Activated CD8-positive, alpha-beta memory T cell treated with anti-CD3 and anti-CD28 coated beads, Interleukin-2, amount 50 U/mL, for 24 hours (primary cell): ENCODE measurements at regions not wholly inside any gene's neighbourhood (a gene's known extent, or its start where the extent isn't known, plus 50 kb on each side); places are given as distances from the start of the nearest gene placed in this dataset.

ENCODE experiments used
- DNase-seq: peaks from one replicate; pipeline ENCODE4 v3.0.0-alpha.2; 2020; ENCODE audit errors: extremely low read depth

DNA sequence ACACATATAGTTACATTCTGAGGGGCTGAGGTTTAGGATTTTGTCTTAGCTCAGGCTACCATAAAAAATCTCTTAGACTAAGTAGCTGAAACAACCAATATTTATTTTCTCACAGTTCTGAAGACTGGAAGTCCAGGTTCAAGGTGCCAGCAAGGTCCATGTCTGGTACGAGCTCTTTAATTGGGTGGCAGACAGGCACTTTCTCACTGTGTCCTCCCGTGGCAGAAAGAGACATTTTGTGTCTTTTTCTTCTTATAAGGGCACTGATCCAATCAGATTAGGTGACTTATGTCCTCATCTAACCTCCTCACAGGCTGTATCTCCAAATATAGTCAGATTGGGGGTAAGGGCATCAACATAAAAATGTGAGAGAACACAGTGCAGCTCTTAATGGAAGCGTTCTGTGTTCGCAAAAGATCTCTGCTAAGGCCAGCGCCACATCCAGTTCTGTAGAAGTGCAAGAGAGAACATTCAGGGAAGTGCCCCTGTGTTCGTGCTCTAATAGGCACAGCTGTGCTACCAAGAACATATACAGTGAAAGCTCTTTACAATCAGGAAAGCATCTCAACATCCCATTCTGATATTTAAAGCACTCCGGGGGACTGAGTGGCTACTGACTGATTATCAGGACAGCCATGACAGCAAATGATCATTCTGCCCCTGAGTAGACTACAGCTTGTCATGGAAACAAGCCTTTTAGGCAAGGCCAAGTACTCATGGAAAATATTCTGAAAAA is 819.2 kb downstream of the LIG4 start:
- no peak for DNase-seq

DNA sequence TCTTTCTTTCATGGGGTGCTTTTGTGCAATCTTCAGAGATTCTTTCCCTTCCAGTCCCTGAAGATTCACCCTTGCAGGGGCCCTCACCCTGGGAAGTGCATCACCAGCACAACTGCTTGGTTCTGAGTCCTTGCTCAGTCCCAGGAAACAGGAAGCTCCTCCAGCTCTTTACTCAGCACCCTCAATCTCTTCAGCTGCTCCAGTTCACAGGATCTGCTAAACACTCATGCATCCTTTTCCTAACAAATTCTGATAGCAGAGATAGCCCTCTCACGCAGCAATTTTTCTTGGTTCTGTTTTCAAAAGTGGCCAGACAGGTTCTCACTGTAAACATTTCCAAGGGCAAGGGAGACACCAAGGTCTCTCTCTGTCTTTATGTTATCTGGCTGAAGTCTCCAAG is 823.1 kb downstream of the LIG4 start:
- DNase-seq = no peak

DNA sequence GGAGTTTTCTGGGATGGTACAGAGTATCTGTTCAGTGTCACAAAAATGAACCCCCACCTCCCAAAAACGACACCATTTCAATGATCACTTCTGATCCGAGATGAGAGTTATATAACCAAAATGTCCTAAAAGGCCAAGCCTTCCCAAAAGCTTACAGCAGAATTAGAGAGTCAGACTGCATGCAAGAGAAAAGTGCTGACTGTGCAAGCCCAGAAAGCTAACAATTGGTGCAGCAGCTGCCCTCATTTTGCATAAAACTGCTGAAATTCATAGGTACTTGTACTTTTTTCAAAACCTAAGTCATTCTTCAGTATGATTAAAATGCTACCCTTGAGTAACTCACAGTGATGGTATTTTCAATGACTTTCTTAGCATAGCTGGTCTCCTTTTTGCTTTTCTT is 819.6 kb upstream of the ARGLU1 start:
- no peak for DNase-seq

DNA sequence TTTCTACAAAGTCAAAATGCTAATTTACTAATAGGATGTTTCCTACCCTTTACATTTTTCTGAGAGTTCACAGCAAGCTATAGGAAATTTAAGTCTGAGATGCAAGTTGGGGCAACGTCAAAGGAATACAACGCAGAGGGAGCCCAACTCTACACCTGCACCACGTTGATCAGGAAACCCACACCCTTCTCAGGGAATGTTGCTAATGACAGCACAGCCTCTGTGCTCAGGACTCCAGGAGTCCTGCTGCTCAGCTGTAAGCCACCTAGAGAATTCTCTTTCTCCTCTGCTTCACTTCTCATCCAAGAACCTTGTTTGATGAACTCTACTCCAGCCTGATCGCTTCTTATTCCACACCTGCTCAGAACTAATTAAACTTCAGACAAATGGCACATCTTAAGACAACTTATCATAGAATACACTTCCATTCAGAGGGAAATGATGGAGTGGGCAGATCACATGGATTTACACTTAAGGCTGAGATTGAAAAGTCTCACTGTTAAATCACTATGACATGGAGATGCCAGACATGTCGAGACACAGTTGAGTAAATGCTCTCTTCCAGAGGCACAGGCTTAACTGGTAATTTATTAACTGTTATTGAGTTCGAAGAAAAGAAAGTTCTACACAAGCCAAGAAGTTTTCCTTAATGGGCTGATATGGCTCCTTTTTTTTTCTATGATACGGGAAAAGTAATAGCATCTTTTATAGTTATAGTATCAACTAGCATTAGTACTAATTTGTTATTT is 811.6 kb upstream of the ARGLU1 start:
- no peak for DNase-seq

DNA sequence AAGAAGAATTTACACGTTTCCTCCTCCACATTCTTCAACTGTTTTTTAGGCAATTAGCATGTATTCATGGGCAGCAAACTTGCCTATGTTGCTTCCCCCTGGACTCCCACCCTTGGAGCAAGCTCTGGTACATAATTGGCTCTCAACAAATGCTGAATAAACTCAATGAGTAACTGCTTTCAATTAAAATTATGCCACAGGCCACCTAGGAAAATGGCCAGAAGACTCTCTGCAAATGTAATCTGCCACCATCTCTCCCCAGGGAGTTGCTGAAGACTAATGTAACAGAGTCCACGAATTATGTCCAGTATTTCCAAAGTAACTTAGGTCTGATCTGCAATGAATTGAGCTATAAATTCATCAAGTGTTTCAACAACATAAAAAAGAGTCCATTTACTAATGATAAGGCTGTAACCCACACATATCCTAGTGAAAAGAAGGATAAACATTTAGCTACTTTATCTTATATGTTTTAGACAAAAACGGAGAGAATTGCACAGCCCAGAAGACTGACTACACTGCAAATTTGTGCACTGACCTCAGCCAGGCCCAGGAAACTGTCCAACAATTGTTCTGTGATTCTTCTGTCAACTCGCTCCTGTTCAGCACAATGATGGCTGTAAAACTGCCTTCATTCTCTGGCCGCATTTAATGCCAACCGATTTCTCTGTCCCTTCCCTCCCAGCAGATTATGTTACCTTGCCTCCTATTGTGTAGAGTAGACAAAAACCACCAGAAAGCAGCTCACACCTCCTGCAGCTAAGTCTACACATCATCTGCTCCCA is 808.6 kb upstream of the ARGLU1 start:
- DNase-seq = no peak

DNA sequence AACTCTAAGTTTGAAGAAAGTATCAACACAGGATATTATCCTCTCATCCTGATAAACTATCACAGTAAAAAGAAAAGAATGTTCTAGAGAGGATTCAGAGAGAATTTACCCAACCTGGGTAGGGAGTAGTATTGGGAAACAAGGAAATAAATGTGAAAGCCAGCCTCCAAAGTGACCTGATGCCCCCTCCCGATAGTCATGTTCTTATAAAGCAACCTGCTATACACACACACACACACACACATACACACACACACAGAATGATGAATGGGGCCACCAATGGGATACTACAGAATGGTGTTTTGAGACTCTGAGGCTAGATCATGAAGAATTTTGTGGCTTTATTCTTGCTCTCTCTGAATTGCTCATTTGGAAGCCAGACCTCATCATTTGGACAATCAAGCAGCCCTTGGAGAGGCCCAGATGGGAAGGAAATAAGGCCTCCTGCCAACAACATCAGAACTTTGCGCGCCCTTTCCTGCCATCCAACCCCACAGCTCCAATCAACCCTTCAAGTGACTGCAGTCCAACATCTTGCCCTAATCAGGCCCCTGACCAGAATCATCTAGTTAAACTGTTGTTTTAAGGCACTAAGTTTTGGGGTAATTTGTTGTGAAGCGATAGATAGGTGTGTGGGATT is 807.9 kb upstream of the ARGLU1 start:
- DNase-seq = no peak

DNA sequence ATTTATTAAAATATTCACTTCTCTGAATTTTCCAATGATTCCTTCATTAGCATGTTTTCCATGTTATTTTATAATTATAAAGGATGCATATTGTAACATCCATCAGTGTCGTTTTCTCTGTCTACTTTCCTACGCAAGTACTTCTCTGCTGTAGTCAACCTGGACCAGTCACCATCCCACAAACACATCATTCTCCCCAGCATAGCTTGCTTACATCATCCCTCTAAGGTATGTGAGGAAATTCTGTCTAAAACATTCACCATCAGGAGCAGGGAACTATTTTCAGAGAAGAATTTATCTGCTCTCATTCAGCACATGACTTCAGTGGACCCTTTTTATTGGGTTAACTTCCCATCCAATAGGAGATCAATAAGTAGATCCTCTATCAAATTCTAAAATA is 806.1 kb upstream of the ARGLU1 start:
- no peak for DNase-seq

DNA sequence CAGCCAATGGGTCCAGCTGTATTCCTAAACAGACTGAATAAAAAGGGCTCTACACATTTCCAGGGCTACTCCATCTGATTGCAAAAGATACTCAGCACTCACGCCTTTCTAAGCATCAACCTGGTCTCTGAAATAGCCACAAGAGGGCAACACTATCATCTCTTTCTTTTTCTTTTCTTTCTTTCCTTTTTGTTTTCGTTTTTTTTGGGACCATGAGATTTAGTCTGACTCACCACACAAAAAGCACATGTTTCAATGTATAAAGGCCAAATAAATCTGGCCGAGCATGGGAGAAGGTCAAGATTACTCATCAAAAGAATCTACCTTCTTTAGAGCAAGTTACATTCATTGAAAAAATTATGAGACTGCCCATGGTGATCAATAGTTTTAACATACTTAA is 805.6 kb upstream of the ARGLU1 start:
- no peak for DNase-seq

DNA sequence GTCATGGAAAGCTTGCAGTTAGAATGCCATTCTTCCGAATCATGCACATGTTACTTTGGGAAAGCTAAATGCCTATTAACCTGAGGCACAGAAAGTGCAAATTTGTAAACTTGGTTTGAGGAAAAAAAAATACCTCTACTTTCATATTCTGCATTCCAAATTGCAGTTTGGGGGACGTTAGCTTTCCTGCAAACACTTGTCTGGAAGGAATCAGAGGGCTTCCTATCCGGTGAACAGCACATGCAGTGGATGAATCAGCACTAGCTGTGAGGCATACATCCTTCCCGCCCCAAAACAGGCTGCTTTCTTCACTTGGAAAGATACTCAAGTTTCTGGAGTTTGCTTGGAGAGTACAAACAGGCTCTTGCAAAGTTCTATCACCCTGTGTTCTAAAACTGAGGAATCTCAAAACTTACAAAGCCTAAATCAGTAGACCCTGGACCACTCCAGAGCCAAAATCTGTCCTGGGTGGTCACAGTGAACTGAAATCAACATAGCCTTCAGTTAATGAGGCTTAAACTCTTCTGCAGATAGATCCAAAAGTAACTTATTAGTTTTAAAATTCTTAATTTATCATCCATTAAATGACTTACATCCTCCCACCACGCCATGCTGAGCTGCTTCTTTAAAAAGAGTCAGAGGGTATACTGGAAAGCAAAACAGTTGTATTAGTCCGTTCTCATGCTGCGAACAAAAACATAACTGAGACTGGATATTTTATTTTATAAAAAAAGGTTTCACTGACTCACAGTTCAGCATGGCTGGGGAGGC is 802.3 kb upstream of the ARGLU1 start:
- no peak for DNase-seq

DNA sequence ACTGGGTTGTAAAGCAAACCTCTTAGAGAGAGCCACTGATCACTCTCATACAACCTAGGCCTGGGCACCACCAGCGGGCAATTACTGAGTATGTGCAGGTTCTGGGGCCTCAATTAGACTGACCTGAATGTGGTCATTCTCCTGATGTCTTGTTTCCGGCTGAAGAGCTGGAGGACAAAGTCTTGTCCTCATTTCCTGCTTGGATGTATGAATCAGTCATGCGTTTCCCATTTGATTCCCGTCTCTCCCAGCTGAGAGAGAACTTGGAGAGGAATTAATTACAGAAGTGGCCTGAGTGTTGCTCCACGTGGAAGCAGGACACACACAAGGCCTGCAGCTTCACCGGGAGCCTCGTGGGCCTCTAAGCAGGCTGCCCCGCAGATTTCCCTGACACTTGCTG is 799.3 kb upstream of the ARGLU1 start:
- DNase-seq = no peak

DNA sequence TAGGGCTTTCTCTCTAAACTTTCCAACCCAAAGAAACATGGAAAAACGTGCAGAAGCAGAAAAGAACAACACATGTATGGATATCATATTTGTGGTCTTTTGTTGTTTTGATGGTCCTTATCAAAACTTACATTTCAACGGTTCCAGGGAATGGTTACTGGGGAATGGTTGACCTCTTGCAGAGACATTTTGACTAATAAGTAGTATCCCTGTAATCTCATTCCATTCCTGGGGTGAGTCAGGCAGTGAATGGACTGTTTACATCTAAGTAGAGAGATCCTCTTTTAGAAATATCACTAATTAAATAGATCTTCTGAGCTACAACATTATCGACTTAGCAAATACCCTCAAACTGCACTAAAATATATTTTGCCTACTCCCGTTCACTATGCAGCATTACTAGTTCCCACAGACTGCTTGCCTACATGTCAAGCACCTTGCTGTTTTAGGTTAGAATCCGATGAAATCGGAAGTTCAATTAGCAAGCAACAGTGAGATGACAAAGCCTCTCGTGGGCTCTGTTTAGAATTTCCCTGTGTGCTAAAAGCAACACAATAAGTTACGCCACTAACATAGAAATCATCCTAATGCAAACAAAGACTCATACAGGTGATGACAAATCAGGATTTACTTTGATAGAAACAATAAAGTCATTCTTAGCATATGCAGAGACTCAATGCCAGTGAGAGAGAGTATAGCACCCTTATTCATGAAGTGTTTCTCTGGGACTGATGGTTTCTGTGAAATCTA is 797.7 kb upstream of the ARGLU1 start:
- DNase-seq = no peak

DNA sequence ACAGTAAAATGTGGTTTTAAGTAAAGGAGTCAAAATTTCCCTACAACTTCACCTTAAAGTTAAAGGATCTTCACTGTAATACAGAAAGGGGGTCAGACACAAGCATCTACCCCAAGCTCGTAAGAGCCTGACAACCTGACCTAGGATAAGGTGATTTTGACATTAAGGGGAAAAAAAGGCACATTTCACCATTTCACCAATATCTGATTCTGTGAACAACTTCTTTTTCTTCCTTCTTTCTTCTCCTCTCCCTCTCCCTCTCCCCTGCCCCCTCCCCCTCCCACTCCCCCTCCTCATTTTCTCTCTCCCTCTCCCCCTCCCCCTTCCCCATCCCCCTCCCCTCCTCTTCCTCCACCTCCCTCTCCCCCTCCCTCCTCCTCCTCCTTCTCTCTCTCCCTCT is 796.7 kb upstream of the ARGLU1 start:
- no peak for DNase-seq

DNA sequence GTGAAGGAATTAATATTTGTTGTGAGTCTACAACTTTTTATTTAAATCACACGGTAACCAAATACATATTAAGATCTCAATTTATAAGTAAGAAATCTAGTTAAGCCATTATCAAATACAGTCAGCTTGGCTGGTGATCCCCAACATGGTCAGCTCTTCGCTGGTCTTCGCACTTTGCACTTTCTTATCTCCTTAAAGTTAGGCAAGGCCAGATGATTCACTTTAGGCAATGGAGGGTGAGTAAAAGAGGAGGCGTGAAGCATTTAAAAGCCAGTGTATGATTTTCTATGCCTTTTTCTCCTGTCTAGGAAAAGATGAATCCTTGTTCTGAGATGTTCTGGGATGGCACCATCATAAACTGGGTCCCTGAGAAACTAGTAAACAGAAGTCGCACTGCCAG is 793.7 kb upstream of the ARGLU1 start:
- DNase-seq = no peak

DNA sequence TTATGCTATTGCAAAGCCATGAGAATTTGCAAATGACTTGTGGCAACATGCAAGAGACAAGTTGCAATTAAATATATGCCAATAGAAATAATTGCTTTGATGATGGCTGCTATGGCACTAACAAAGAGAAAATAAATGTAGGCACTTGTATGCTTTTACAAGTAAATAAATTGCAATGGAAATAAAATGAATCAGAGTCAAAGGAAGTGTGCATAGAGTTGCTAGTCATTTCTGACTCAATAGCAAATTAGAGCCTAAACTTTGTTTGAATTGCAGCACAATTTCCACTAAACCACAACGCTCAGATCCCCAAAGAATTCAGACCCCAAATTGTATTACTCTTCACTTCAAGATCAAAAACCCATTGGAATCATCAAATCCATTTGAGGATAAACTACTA is 792.1 kb upstream of the ARGLU1 start:
- DNase-seq = no peak

DNA sequence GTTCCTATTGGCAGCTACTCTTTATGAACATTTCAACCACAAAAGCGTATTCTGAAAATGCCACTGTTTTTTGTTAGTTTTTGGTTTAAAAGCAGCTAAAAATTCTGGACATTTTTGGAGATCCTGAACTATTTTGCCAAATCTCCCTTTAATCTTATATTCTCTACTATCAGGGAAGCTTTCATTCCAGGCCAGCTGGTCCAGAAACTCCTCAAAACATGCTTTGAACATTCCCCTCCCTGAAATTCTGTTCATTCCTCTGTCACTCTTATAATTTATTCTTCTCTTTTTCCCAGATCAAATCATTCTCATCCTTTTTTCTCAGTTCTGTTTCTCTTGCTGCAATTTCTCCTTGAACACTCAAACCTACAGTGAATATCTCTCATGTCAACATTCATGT is 790.9 kb upstream of the ARGLU1 start:
- DNase-seq = no peak

DNA sequence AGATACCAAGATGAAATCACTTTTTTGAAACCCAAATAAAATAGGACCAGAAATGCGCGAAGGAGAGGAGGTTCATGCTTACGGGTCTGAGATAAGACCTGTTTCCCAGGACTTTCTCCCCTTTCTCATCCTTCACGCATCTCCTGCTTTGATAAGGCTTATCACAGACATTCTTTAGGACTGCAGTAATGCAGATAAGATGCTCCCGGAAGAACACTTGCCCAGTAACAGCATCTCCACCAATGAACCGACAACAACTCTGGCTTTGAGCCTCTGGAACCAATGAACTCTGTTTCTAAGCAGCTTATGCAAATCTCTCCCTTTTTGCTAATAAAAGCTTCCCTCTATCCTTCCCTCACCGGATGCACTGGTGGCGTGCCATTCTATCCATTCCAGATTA is 783.4 kb upstream of the ARGLU1 start:
- DNase-seq = no peak

DNA sequence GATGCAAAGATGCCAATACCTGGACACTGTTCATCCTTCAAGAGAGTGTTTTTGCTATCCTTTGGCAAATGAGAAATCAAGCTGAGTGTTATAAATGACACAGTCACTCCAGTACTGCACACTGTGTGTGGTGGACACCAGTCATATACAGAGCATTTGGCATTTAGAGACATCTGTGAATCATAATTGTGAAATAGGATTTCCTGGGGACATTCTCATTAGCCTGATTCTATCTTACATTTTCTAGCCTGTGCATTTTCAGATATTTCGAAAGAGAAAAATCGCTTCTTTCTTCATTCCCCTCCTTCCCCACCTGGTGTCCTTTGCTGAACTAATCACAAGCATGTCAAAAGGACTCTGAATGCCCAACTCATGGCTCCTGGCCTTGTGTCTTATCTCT is 781.0 kb upstream of the ARGLU1 start:
- no peak for DNase-seq

DNA sequence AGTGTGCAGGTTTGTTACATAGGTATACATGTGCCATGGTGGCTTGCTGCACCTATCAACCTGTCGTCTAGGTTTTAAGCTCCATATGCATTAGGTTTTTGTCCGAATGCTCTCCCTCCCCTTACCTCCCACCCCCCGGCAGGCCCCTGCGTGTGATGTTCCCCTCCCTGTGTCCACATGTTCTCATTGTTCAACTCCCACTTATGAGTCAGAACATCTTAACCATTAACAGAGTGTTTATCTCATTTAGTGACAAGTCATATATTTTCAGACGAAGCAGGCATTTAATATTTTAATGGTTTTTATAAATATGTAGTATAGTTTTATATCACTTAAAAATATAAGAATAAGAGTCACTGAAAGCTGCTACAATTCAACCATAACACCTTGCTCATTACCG is 780.5 kb upstream of the ARGLU1 start:
- no peak for DNase-seq

DNA sequence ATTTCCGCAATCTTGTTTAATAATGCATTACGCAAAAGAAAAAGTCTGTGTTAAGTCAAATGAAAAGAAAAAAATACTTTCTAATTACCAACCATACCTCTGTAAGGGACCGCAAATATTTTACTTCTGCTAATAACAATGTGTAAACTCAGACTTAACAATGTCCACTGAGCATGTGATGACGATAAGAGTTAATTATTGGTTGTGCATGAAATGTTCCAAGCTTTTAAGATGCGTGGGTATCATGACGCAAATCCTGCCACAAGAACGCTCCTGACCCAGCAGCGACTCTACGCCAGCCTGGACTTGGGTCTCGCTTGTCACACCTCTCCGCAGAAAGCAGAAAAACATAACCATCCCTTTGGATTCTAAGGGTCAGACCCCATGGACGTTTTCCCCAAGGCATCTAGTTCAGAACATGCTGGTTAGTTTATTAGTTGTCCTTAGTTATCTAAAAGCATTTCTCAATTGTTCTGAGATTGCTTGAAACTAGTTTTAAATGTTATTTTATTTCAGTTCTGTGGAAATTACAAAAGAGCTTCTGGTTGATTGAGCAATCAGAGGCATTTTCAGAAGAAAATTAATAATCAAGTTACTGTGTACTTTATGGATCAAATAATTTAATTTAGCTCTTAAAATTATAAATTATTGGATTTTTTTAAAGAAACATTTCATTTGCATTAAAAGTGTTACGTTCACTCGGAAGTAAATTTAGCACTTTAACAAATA is 779.9 kb upstream of the ARGLU1 start:
- DNase-seq = no peak

DNA sequence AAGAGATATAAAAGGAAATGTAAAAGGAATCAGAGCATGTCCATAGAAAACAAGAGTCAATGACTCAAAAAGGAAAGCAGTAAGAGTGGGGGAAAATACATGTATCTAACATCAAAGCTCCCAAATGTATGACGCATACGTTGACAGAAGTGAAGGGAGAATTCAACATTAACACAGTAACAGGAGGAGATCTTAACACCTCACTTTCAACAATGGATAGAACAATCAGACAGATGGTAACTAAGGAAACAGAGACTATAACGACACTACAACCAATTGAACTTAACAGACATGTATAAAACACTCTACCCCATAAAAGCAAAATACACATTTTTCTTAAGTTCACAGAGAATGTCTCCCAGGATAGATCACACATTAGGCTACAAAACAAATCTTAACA is 774.8 kb upstream of the ARGLU1 start:
- DNase-seq = no peak
